Astrocyte (in vitro differentiated cells and primary cell): ENCODE measurements at regions not wholly inside any gene's neighbourhood (a gene's known extent, or its start where the extent isn't known, plus 50 kb on each side); places are given as distances from the start of the nearest gene placed in this dataset.
A peak's percentile ranks its signal among the peaks of the same experiment; 100 is the strongest.

Experiments
- DNase-seq: peaks from one replicate; pipeline ENCODE4 v3.0.0-alpha.2; 2010; ENCODE audit warnings: low read depth
- FAIRE-seq: peaks from 2 replicates; lab custom pipeline; 2011; peaks lifted over from hg19 to GRCh38; lab: Jason Lieb, UNC
- H2AFZ ChIP-seq: 2 replicates; pipeline ENCODE4 v1.6.0; 2012; ENCODE audit warnings: low read depth, low read length, inconsistent platforms
- H3K27ac ChIP-seq: 2 replicates; pipeline ENCODE4 v1.5.1; 2011; ENCODE audit warnings: low read depth, low read length, inconsistent platforms
- H3K27me3 ChIP-seq: 2 replicates; pipeline ENCODE4 v1.6.0; 2011; ENCODE audit warnings: low read length, inconsistent platforms; ENCODE audit not compliant: insufficient read depth
- H3K36me3 ChIP-seq: 2 replicates; pipeline ENCODE4 v1.5.1; 2011; ENCODE audit warnings: low read length, inconsistent platforms; ENCODE audit not compliant: insufficient read depth
- H3K4me1 ChIP-seq: 2 replicates; pipeline ENCODE4 v1.5.1; 2011; ENCODE audit warnings: low read length, inconsistent platforms; ENCODE audit not compliant: insufficient read depth
- H3K4me2 ChIP-seq: 2 replicates; pipeline ENCODE4 v1.6.0; 2012; ENCODE audit warnings: low read length, inconsistent platforms
- H3K4me3 ChIP-seq: 2 replicates; pipeline ENCODE4 v1.5.1; 2011; ENCODE audit warnings: low read depth, mild to moderate bottlenecking, low read length, inconsistent platforms; ENCODE audit not compliant: insufficient read depth
- H3K79me2 ChIP-seq: 2 replicates; pipeline ENCODE4 v1.6.0; 2012; ENCODE audit warnings: mild to moderate bottlenecking, low read length, inconsistent platforms; ENCODE audit not compliant: insufficient read depth
- H3K9ac ChIP-seq: 2 replicates; pipeline ENCODE4 v1.6.0; 2012; ENCODE audit warnings: mild to moderate bottlenecking, low read length, inconsistent platforms
- H3K9me3 ChIP-seq: 2 replicates; pipeline ENCODE4 v1.5.1; 2012; ENCODE audit warnings: low read depth, mild to moderate bottlenecking, low read length, inconsistent platforms; ENCODE audit not compliant: insufficient read depth
- H4K20me1 ChIP-seq: 2 replicates; pipeline ENCODE4 v1.6.0; 2012; ENCODE audit warnings: low read length, inconsistent platforms; ENCODE audit not compliant: insufficient read depth
- H3K27ac Mint-ChIP-seq: one replicate; pipeline ENCODE4 v1.8.0; 2021; ENCODE audit warnings: mild to moderate bottlenecking, mixed read lengths; ENCODE audit not compliant: unreplicated experiment
- H3K27me3 Mint-ChIP-seq: one replicate; pipeline ENCODE4 v1.8.0; 2021; ENCODE audit warnings: low read depth, mixed read lengths; ENCODE audit not compliant: unreplicated experiment
- H3K36me3 Mint-ChIP-seq: one replicate; pipeline ENCODE4 v1.8.0; 2021; ENCODE audit warnings: low read depth, mixed read lengths; ENCODE audit not compliant: unreplicated experiment
- H3K4me1 Mint-ChIP-seq: one replicate; pipeline ENCODE4 v1.8.0; 2021; ENCODE audit warnings: low read depth, mixed read lengths; ENCODE audit not compliant: unreplicated experiment
- H3K4me3 Mint-ChIP-seq: one replicate; pipeline ENCODE4 v1.8.0; 2021; ENCODE audit warnings: mild to moderate bottlenecking, moderate library complexity, mixed read lengths; ENCODE audit not compliant: unreplicated experiment
- H3K9me3 Mint-ChIP-seq: one replicate; pipeline ENCODE4 v1.8.0; 2021; ENCODE audit warnings: mild to moderate bottlenecking, mixed read lengths; ENCODE audit not compliant: unreplicated experiment
- EZH2 ChIP-seq: IDR thresholded peaks from 2 replicates; pipeline ENCODE4 v1.6.1; 2012; ENCODE audit warnings: mild to moderate bottlenecking, low read length, inconsistent platforms; ENCODE audit not compliant: insufficient read depth
- TF ChIP-seq, protein P1 (sequence below): IDR thresholded peaks from 2 replicates; pipeline ENCODE4 v1.5.1; 2011; ENCODE audit warnings: low read depth, mild to moderate bottlenecking, inconsistent platforms, low read length, moderate library complexity; ENCODE audit not compliant: insufficient read depth

DNA sequence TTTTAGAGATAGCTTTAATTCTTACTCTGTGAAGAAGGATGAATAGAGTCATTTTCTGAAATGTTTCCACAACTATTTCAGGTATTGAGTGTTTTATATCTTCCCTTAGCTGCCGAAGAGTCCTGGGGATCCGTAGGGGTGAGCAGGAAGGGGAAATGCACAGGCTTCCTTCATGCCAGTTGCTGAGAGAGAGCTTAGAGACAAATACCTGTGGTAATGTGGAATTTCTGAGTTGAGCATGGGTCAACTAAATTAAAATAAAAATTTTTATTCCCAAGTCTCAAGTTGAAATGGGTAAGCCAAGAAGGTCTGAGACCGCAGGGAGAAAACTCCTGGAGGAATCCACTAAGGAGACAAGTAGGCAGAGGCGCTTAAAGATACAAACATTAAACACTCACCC is 185.7 kb downstream of the DAD1 start:
- no peak overlapping the region for H3K27ac ChIP-seq
- H3K4me3 Mint-ChIP-seq = no peak overlapping the region
- H2AFZ ChIP-seq = no peak overlapping the region
- H3K36me3 ChIP-seq = no peaks in the 10 kb centered on the region
- H3K27me3 Mint-ChIP-seq = peaks cover 5% of the 10 kb centered on the region
- H3K27me3 ChIP-seq = no peaks in the 10 kb centered on the region
- peak overlapping the region; percentile 13 for H3K27ac Mint-ChIP-seq
- peaks cover 3% of the 10 kb centered on the region for H3K4me1 ChIP-seq
- DNase-seq (peak; percentile 69), FAIRE-seq (no peak)
- H3K79me2 ChIP-seq = no peaks in the 10 kb centered on the region
- peak overlapping the region; percentile 49 for H3K4me2 ChIP-seq
- H3K9ac ChIP-seq = no peak overlapping the region
- no peaks in the 10 kb centered on the region for H4K20me1 ChIP-seq
- H3K36me3 Mint-ChIP-seq = no peaks in the 10 kb centered on the region
- peaks cover 3% of the 10 kb centered on the region for H3K9me3 Mint-ChIP-seq
- no peaks in the 10 kb centered on the region for H3K9me3 ChIP-seq
- no peak overlapping the region for H3K4me3 ChIP-seq
- no peak for TF ChIP-seq EZH2
- TF ChIP-seq, protein P1, sequence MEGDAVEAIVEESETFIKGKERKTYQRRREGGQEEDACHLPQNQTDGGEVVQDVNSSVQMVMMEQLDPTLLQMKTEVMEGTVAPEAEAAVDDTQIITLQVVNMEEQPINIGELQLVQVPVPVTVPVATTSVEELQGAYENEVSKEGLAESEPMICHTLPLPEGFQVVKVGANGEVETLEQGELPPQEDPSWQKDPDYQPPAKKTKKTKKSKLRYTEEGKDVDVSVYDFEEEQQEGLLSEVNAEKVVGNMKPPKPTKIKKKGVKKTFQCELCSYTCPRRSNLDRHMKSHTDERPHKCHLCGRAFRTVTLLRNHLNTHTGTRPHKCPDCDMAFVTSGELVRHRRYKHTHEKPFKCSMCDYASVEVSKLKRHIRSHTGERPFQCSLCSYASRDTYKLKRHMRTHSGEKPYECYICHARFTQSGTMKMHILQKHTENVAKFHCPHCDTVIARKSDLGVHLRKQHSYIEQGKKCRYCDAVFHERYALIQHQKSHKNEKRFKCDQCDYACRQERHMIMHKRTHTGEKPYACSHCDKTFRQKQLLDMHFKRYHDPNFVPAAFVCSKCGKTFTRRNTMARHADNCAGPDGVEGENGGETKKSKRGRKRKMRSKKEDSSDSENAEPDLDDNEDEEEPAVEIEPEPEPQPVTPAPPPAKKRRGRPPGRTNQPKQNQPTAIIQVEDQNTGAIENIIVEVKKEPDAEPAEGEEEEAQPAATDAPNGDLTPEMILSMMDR = no peak
- H3K4me1 Mint-ChIP-seq = peaks cover 24% of the 10 kb centered on the region

- TF ChIP-seq EZH2 = no peak
- TF ChIP-seq, protein P1 = no peak
- Histone ChIP-seq H3K27me3 (no peaks in the 10 kb centered on the region), H3K36me3 (no peaks in the 10 kb centered on the region), H3K9me3 (no peaks in the 10 kb centered on the region), H3K4me1 (peaks cover 3% of the 10 kb centered on the region), H3K4me2 (no peak overlapping the region), H4K20me1 (no peaks in the 10 kb centered on the region), H2AFZ (no peak overlapping the region), H3K79me2 (no peaks in the 10 kb centered on the region), H3K9ac (no peak overlapping the region), H3K4me3 (no peak overlapping the region), H3K27ac (no peak overlapping the region)
- Mint-ChIP-seq H3K36me3 (no peaks in the 10 kb centered on the region), H3K27ac (peak overlapping the region; percentile 38), H3K4me1 (peaks cover 24% of the 10 kb centered on the region), H3K4me3 (no peak overlapping the region), H3K9me3 (peaks cover 3% of the 10 kb centered on the region), H3K27me3 (peaks cover 6% of the 10 kb centered on the region)
- FAIRE-seq = no peak
- peak; percentile 31 for DNase-seq
These were observed 188.3 kb downstream of the DAD1 start for GRCh38 chr14:22400655-22401259.

- DNase-seq (no peak), FAIRE-seq (no peak)
- H3K4me3 ChIP-seq = no peak overlapping the region
- no peak overlapping the region for H3K27ac Mint-ChIP-seq
- no peaks in the 10 kb centered on the region for H3K79me2 ChIP-seq
- H3K9ac ChIP-seq = no peak overlapping the region
- H2AFZ ChIP-seq = no peak overlapping the region
- H3K36me3 Mint-ChIP-seq = no peaks in the 10 kb centered on the region
- TF ChIP-seq EZH2 = no peak
- TF ChIP-seq, protein P1 = no peak
- H3K4me2 ChIP-seq = no peak overlapping the region
- peaks cover 8% of the 10 kb centered on the region for H3K27me3 Mint-ChIP-seq
- H3K27ac ChIP-seq = no peak overlapping the region
- peaks cover 3% of the 10 kb centered on the region for H3K9me3 Mint-ChIP-seq
- no peak overlapping the region for H3K4me3 Mint-ChIP-seq
- peaks cover 3% of the 10 kb centered on the region for H3K4me1 ChIP-seq
- H3K27me3 ChIP-seq = no peaks in the 10 kb centered on the region
- no peaks in the 10 kb centered on the region for H4K20me1 ChIP-seq
- H3K9me3 ChIP-seq = no peaks in the 10 kb centered on the region
- H3K4me1 Mint-ChIP-seq = peaks cover 23% of the 10 kb centered on the region
- H3K36me3 ChIP-seq = no peaks in the 10 kb centered on the region
These were observed 189.2 kb downstream of the DAD1 start for GRCh38 chr14:22399776-22400175.
